ENCODE measurements at regions not wholly inside any gene's neighbourhood (a gene's known extent, or its start where the extent isn't known, plus 50 kb on each side); places are given as distances from the start of the nearest gene placed in this dataset.

DNA sequence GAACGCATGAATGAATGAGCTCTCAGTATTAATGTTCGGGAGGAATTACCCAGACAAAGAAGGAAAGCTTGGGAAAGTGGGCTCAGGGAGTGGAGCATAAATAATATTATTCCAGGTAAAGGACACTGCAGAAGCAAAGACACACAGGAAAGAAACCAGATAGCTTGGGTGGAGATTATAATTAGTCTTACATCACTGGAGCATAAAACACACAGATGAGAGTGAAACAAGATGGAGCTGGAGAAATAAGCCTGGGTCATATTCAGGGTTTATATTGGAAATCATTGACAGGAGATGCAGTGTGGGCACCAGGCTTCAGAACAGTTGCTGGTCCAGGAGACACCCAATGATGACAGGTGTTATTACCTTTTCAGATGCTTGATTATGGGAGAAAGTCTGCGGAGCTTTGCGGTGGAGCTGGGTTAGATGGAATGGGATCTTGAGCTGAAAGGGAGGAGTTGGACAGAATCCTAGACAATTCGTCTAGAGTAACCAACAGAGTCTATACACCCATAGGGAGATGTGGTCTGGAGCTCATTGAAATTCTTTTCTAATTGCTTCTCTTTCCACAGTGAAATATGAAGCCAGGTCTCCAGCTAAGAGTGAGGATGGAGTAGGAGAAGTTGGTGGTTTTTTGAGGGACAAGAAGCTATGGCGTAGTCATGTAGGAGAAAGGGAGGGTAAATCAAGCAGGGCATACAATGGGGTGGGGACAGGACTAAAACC, 227.2 kb downstream of the FAM76B start:
- Mint-ChIP-seq H3K4me3 (no peak overlapping the region), H3K36me3 (ENCODE audit: low read depth) (no peaks in the 10 kb centered on the region), H3K27ac (no peak overlapping the region), H3K4me1 (ENCODE audit: low read depth) (no peaks in the 10 kb centered on the region), H3K9me3 (no peaks in the 10 kb centered on the region), H3K27me3 (ENCODE audit: insufficient read depth) (no peaks in the 10 kb centered on the region)
- TF ChIP-seq, protein P1, sequence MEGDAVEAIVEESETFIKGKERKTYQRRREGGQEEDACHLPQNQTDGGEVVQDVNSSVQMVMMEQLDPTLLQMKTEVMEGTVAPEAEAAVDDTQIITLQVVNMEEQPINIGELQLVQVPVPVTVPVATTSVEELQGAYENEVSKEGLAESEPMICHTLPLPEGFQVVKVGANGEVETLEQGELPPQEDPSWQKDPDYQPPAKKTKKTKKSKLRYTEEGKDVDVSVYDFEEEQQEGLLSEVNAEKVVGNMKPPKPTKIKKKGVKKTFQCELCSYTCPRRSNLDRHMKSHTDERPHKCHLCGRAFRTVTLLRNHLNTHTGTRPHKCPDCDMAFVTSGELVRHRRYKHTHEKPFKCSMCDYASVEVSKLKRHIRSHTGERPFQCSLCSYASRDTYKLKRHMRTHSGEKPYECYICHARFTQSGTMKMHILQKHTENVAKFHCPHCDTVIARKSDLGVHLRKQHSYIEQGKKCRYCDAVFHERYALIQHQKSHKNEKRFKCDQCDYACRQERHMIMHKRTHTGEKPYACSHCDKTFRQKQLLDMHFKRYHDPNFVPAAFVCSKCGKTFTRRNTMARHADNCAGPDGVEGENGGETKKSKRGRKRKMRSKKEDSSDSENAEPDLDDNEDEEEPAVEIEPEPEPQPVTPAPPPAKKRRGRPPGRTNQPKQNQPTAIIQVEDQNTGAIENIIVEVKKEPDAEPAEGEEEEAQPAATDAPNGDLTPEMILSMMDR (IDR thresholded peaks at IDR 0.05): no peak
- DNase-seq: no peak

GRCh38 chr11:95559899-95560298, 229.7 kb downstream of the FAM76B start:
- no peak overlapping the region for H3K27ac Mint-ChIP-seq
- TF ChIP-seq, protein P1 (IDR thresholded peaks at IDR 0.05): no peak
- no peak overlapping the region for H3K4me3 Mint-ChIP-seq

GRCh38 chr11:95557376-95557775, 232.2 kb downstream of the FAM76B start:
- H3K27ac Mint-ChIP-seq: no peak overlapping the region
- TF ChIP-seq, protein P1 (IDR thresholded peaks at IDR 0.05): no peak
- H3K27me3 Mint-ChIP-seq (ENCODE audit: insufficient read depth): no peaks in the 10 kb centered on the region
- DNase-seq: no peak
- no peaks in the 10 kb centered on the region for H3K4me1 Mint-ChIP-seq (ENCODE audit: low read depth)
- H3K9me3 Mint-ChIP-seq: no peaks in the 10 kb centered on the region
- no peak overlapping the region for H3K4me3 Mint-ChIP-seq
- no peaks in the 10 kb centered on the region for H3K36me3 Mint-ChIP-seq (ENCODE audit: low read depth)

More at GRCh38 chr11:95559899-95560298, 229.7 kb downstream of the FAM76B start:
- no peaks in the 10 kb centered on the region for H3K36me3 Mint-ChIP-seq (ENCODE audit: low read depth)
- no peaks in the 10 kb centered on the region for H3K4me1 Mint-ChIP-seq (ENCODE audit: low read depth)
- H3K9me3 Mint-ChIP-seq: no peaks in the 10 kb centered on the region
- no peaks in the 10 kb centered on the region for H3K27me3 Mint-ChIP-seq (ENCODE audit: insufficient read depth)
- no peak for DNase-seq

GRCh38 chr11:95556342-95557163, 233.0 kb downstream of the FAM76B start:
- no peak for DNase-seq
- no peaks in the 10 kb centered on the region for H3K4me1 Mint-ChIP-seq (ENCODE audit: low read depth)
- no peak overlapping the region for H3K4me3 Mint-ChIP-seq
- no peaks in the 10 kb centered on the region for H3K36me3 Mint-ChIP-seq (ENCODE audit: low read depth)
- no peaks in the 10 kb centered on the region for H3K9me3 Mint-ChIP-seq
- H3K27ac Mint-ChIP-seq: no peak overlapping the region
- TF ChIP-seq, protein P1 (IDR thresholded peaks at IDR 0.05): no peak
- no peaks in the 10 kb centered on the region for H3K27me3 Mint-ChIP-seq (ENCODE audit: insufficient read depth)

GRCh38 chr11:95556011-95556341, 233.6 kb downstream of the FAM76B start:
- Mint-ChIP-seq H3K36me3 (ENCODE audit: low read depth) (no peaks in the 10 kb centered on the region), H3K27me3 (ENCODE audit: insufficient read depth) (no peaks in the 10 kb centered on the region), H3K4me3 (no peak overlapping the region), H3K9me3 (no peaks in the 10 kb centered on the region), H3K27ac (no peak overlapping the region), H3K4me1 (ENCODE audit: low read depth) (no peaks in the 10 kb centered on the region)
- no peak for DNase-seq
- TF ChIP-seq, protein P1 (IDR thresholded peaks at IDR 0.05): no peak

All from HFFc6 (cell line).